GM12872 (cell line): ENCODE measurements at regions not wholly inside any gene's neighbourhood (a gene's known extent, or its start where the extent isn't known, plus 50 kb on each side); places are given as distances from the start of the nearest gene placed in this dataset.

Source experiments
- CTCF ChIP-seq: IDR thresholded peaks from 3 replicates; pipeline ENCODE4 v1.5.1; 2011; ENCODE audit warnings: low read depth, mild to moderate bottlenecking, low read length, moderate library complexity; ENCODE audit not compliant: insufficient read depth

- no peak for TF ChIP-seq CTCF
These were observed 225.8 kb downstream of the ETS1 start for GRCh38 chr11:128361451-128362020.

- TF ChIP-seq CTCF: no peak
These were observed 227.8 kb downstream of the ETS1 start for GRCh38 chr11:128359515-128359914.

GRCh38 chr11:128357073-128357472, 230.3 kb downstream of the ETS1 start:
- no peak for TF ChIP-seq CTCF

GRCh38 chr11:128355558-128355957, 231.8 kb downstream of the ETS1 start:
- TF ChIP-seq CTCF: no peak

- no peak for TF ChIP-seq CTCF
These were observed 232.9 kb downstream of the ETS1 start for GRCh38 chr11:128354476-128354875.

- TF ChIP-seq CTCF: no peak
These were observed 236.2 kb downstream of the ETS1 start for GRCh38 chr11:128351168-128351567.

GRCh38 chr11:128349650-128350299, 237.6 kb downstream of the ETS1 start:
- TF ChIP-seq CTCF: no peak
